Activated CD8-positive, alpha-beta T cell treated with anti-CD3 and anti-CD28 coated beads, Interleukin-2, amount 10 ng/mL, durations not matched to agents 7 days and 5 days (primary cell): ENCODE measurements at regions not wholly inside any gene's neighbourhood (a gene's known extent, or its start where the extent isn't known, plus 50 kb on each side); places are given as distances from the start of the nearest gene placed in this dataset.

Source experiments
- ATAC-seq: fragments of 150-1000 bp; cut with Tn5 transposase; one replicate; pipeline ENCODE4 v1.10.0; 2021; ENCODE audit warnings: moderate library complexity
- CTCF ChIA-PET: fragments of 350-600 bp; sonication (Branson Sonifier 250); formaldehyde crosslinking; loops from one replicate; lab custom pipeline; 2021; ENCODE audit warnings: antibody characterized with exemption; lab: Charles Lee
- POLR2A ChIA-PET: fragments of 350-600 bp; sonication (Branson Sonifier 250); formaldehyde crosslinking; loops from one replicate; lab custom pipeline; 2021; ENCODE audit warnings: antibody characterized with exemption; lab: Charles Lee
- DNase-seq: peaks from one replicate; pipeline ENCODE4 v3.0.0-alpha.2; 2020
- H3K27ac Mint-ChIP-seq: one replicate; pipeline ENCODE4 v1.8.0; 2021; ENCODE audit warnings: mild to moderate bottlenecking, mixed read lengths
- H3K27me3 Mint-ChIP-seq: one replicate; pipeline ENCODE4 v1.8.0; 2021; ENCODE audit warnings: low read depth, mixed read lengths
- H3K36me3 Mint-ChIP-seq: one replicate; pipeline ENCODE4 v1.8.0; 2021; ENCODE audit warnings: low read depth, mixed read lengths
- H3K4me1 Mint-ChIP-seq: one replicate; pipeline ENCODE4 v1.8.0; 2021; ENCODE audit warnings: low read depth, mixed read lengths
- H3K4me3 Mint-ChIP-seq: one replicate; pipeline ENCODE4 v1.8.0; 2021; ENCODE audit warnings: mild to moderate bottlenecking, mixed read lengths
- H3K9me3 Mint-ChIP-seq: one replicate; pipeline ENCODE4 v1.8.0; 2022; ENCODE audit warnings: mixed read lengths; ENCODE audit not compliant: insufficient read depth

DNA sequence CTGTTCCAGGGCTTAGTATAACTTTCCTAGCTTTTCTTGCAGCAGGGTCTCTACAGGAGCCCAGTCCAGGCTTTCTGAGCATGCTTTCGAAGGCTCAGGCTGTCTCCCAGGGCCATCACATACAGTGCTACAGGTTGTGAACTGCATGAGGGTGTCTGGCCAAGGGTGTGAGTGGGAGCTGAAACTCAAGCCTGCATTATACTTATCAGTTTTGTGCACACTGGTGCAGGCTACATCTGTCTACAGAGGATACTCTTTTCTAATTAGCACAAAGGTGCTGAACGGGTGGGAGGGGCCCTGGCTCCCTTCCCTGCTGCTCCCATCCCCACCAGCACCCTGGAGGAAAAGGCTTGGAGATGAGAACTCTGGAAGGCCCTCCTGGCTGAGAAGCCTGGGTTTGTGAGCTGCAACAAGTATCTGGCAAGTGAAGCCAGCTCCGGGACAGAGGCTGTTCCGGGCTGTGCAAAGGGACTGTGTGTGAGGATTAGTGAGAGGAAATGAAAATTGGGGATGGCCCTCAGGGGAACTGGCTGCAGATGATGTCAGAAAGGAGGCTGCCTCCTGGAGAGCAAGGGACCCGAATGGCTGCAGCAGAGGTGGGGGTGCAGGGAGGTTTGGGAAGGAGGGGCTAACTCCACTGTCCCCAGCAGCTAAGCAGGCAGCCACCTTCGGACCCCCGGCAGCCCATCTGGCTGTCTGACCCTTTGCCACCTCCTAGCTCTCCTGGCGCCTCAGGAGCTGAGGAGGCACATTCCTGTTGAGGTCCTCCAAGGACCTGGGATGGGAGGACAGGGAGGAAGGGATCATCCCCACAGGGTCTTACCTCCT lies 68.5 kb downstream of the EFNB1 start:
- H3K36me3 Mint-ChIP-seq: no peaks in the 10 kb centered on the region
- no peak overlapping the region for H3K4me3 Mint-ChIP-seq
- CTCF ChIA-PET: no interaction called here
- peaks cover 2% of the 10 kb centered on the region for H3K4me1 Mint-ChIP-seq
- POLR2A ChIA-PET: no interaction called here
- no peak overlapping the region for H3K27ac Mint-ChIP-seq
- H3K9me3 Mint-ChIP-seq: no peaks in the 10 kb centered on the region
- ATAC-seq (no peak), DNase-seq (no peak)
- H3K27me3 Mint-ChIP-seq: no peaks in the 10 kb centered on the region

- Mint-ChIP-seq H3K4me3 (no peak overlapping the region), H3K4me1 (peaks cover 2% of the 10 kb centered on the region)
Measured at GRCh38 chrX:68896581-68896980, 67.8 kb downstream of the EFNB1 start.

GRCh38 chrX:68895778-68896177 lies 67.0 kb downstream of the EFNB1 start:
- Mint-ChIP-seq H3K27me3 (no peaks in the 10 kb centered on the region), H3K36me3 (no peaks in the 10 kb centered on the region), H3K27ac (no peak overlapping the region), H3K9me3 (no peaks in the 10 kb centered on the region), H3K4me1 (peaks cover 2% of the 10 kb centered on the region), H3K4me3 (no peak overlapping the region)
- CTCF ChIA-PET: no interaction called here
- POLR2A ChIA-PET: no interaction called here
- DNase-seq: no peak
- no peak for ATAC-seq

More at GRCh38 chrX:68896581-68896980, 67.8 kb downstream of the EFNB1 start:
- ATAC-seq: no peak
- ChIA-PET POLR2A (no interaction called here), CTCF (no interaction called here)
- DNase-seq: no peak
- H3K27me3 Mint-ChIP-seq: no peaks in the 10 kb centered on the region
- H3K27ac Mint-ChIP-seq: no peak overlapping the region
- no peaks in the 10 kb centered on the region for H3K36me3 Mint-ChIP-seq
- H3K9me3 Mint-ChIP-seq: no peaks in the 10 kb centered on the region

GRCh38 chrX:68895341-68895755 lies 66.5 kb downstream of the EFNB1 start:
- no peak overlapping the region for H3K4me3 Mint-ChIP-seq
- H3K4me1 Mint-ChIP-seq: peaks cover 2% of the 10 kb centered on the region
- H3K27ac Mint-ChIP-seq: no peak overlapping the region
- no peaks in the 10 kb centered on the region for H3K36me3 Mint-ChIP-seq
- no peak for ATAC-seq
- H3K27me3 Mint-ChIP-seq: no peaks in the 10 kb centered on the region
- ChIA-PET POLR2A (no interaction called here), CTCF (no interaction called here)
- DNase-seq: no peak
- H3K9me3 Mint-ChIP-seq: no peaks in the 10 kb centered on the region

- Mint-ChIP-seq H3K27ac (no peak overlapping the region), H3K4me3 (no peak overlapping the region), H3K36me3 (no peaks in the 10 kb centered on the region), H3K9me3 (no peaks in the 10 kb centered on the region), H3K4me1 (peaks cover 2% of the 10 kb centered on the region), H3K27me3 (no peaks in the 10 kb centered on the region)
- CTCF ChIA-PET: no interaction called here
- peak; percentile 74 for ATAC-seq
- POLR2A ChIA-PET: interaction anchor here (1.1 kb wide), 1 partner anchor 12 kb away, joined by 3 read pairs; no protein-coding TSS in a partner anchor
- DNase-seq: peak; percentile 21
Measured at GRCh38 chrX:68894513-68895340, 65.9 kb downstream of the EFNB1 start.

DNA sequence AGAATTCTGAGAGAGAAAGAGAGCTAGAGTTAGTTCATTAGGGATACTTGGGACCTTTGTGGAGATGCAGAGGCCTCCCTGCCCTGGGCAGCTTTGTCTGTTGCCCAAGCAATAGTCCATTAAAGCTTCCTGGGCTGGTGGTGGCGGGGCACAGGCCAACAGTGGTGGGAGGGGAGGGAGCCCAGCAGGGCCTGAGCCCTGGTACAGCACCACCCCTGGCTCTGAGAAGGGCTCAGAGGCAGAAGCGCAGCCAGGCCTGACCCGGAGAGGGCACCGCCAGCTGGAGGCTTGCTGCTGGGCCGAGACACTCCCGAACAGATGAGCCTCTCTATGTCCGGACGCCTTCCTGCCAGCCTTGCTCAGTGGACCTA lies 65.3 kb downstream of the EFNB1 start:
- H3K4me1 Mint-ChIP-seq: peaks cover 2% of the 10 kb centered on the region
- no peaks in the 10 kb centered on the region for H3K36me3 Mint-ChIP-seq
- ChIA-PET POLR2A (interaction anchor here (1.1 kb wide), 1 partner anchor 13 kb away, joined by 3 read pairs; no protein-coding TSS in a partner anchor), CTCF (interaction anchor here (0.7 kb wide), 1 partner anchor 65 kb away, joined by 3 read pairs; the partner anchor contains the start of gene EFNB1)
- no peaks in the 10 kb centered on the region for H3K9me3 Mint-ChIP-seq
- no peak for DNase-seq
- no peak for ATAC-seq
- H3K4me3 Mint-ChIP-seq: no peak overlapping the region
- no peaks in the 10 kb centered on the region for H3K27me3 Mint-ChIP-seq
- H3K27ac Mint-ChIP-seq: no peak overlapping the region

- H3K4me3 Mint-ChIP-seq: no peak overlapping the region
Measured at GRCh38 chrX:68892651-68893050, 63.8 kb downstream of the EFNB1 start.

GRCh38 chrX:68892134-68892533 lies 63.3 kb downstream of the EFNB1 start:
- no peak overlapping the region for H3K4me3 Mint-ChIP-seq
- POLR2A ChIA-PET: no interaction called here

More at GRCh38 chrX:68892651-68893050, 63.8 kb downstream of the EFNB1 start:
- Mint-ChIP-seq H3K27ac (no peak overlapping the region), H3K9me3 (no peaks in the 10 kb centered on the region), H3K27me3 (no peaks in the 10 kb centered on the region), H3K4me1 (peaks cover 2% of the 10 kb centered on the region), H3K36me3 (no peaks in the 10 kb centered on the region)
- ChIA-PET POLR2A (no interaction called here), CTCF (no interaction called here)
- no peak for ATAC-seq
- no peak for DNase-seq

More at GRCh38 chrX:68892134-68892533, 63.3 kb downstream of the EFNB1 start:
- CTCF ChIA-PET: no interaction called here
- H3K27ac Mint-ChIP-seq: no peak overlapping the region
- no peaks in the 10 kb centered on the region for H3K36me3 Mint-ChIP-seq
- ATAC-seq (no peak), DNase-seq (no peak)
- H3K9me3 Mint-ChIP-seq: no peaks in the 10 kb centered on the region
- H3K27me3 Mint-ChIP-seq: no peaks in the 10 kb centered on the region
- H3K4me1 Mint-ChIP-seq: peaks cover 2% of the 10 kb centered on the region
